ENCODE measurements at regions not wholly inside any gene's neighbourhood (a gene's known extent, or its start where the extent isn't known, plus 50 kb on each side); places are given as distances from the start of the nearest gene placed in this dataset.

DNA sequence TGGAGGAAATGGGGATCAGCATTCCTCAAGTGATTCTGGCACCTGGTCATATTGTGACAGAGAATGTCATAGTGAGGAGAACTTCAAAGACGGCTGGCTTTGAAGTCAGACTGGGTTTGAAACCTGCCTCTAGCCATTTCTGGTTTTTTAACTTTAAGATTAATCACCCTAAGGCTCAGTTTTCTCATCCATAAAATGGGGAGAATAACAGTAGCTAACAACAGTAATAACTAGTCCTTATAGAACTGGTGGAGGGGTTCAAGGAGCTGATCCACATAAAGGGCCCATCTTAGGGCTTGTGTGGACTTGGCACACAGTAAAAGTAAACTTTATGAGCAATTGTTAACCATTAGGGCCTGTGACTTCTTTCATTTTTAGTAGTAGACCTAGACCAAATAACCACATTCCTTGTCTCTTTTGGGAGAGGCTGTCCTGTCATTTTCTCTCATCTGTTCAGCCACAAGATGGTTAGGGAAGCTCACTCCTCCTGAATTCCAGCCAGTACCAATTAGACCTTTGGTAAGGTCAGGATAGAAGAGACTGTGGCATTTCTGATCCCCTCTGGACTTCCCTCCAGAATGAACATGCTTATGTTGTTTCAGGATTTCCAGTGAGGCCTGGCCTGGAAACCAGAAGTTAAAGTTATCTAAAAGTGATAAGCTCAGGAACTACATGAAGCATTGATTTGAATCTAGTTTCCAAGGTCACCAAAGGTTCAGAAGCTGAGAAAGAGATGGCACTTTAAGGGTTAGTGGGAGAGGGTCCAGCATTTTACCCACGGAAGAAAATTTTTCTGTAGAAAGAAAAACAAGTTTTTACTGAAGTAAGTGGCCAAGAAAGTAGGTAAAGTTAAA, 159.3 kb upstream of the DPH6 start:
- H3K36me3 ChIP-seq (ENCODE audit: control insufficient read depth, insufficient read depth, low read length) = no peaks in the 10 kb centered on the region
- no peak for DNase-seq (ENCODE audit: low read depth)
- no peaks in the 10 kb centered on the region for H3K27me3 ChIP-seq (ENCODE audit: control insufficient read depth, insufficient read depth, low read length)
- no peak overlapping the region for H3K4me3 ChIP-seq (ENCODE audit: low read depth, low read length)
- FAIRE-seq = no peak
- TF ChIP-seq, protein P1, sequence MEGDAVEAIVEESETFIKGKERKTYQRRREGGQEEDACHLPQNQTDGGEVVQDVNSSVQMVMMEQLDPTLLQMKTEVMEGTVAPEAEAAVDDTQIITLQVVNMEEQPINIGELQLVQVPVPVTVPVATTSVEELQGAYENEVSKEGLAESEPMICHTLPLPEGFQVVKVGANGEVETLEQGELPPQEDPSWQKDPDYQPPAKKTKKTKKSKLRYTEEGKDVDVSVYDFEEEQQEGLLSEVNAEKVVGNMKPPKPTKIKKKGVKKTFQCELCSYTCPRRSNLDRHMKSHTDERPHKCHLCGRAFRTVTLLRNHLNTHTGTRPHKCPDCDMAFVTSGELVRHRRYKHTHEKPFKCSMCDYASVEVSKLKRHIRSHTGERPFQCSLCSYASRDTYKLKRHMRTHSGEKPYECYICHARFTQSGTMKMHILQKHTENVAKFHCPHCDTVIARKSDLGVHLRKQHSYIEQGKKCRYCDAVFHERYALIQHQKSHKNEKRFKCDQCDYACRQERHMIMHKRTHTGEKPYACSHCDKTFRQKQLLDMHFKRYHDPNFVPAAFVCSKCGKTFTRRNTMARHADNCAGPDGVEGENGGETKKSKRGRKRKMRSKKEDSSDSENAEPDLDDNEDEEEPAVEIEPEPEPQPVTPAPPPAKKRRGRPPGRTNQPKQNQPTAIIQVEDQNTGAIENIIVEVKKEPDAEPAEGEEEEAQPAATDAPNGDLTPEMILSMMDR (IDR thresholded peaks at IDR 0.05; ENCODE audit: insufficient read depth, low read length, severe bottlenecking) = no peak

GRCh38 chr15:35705884-35706585, 160.1 kb upstream of the DPH6 start:
- Histone ChIP-seq H3K27me3 (ENCODE audit: control insufficient read depth, insufficient read depth, low read length) (no peaks in the 10 kb centered on the region), H3K36me3 (ENCODE audit: control insufficient read depth, insufficient read depth, low read length) (no peaks in the 10 kb centered on the region), H3K4me3 (ENCODE audit: low read depth, low read length) (no peak overlapping the region)
- DNase-seq (ENCODE audit: low read depth) (no peak), FAIRE-seq (no peak)
- TF ChIP-seq, protein P1 (IDR thresholded peaks at IDR 0.05; ENCODE audit: insufficient read depth, low read length, severe bottlenecking) = no peak

DNA sequence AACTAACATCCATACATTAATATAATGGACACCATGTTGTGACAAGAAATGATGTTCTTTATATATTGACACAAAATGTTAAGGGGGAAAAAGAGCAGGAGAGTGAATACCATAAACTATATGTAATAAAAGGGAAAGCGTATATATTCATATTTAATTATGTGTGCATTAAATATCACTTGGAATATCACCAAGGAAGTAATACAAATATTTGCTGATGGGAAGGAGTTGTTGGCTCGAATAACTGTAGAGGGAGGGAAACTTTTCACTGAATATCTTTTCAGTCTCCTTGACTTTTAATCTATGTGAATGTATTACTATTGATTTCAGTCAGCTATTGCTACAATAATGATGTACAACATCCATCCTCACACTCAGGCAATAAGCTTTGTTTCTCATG, 167.0 kb upstream of the DPH6 start:
- FAIRE-seq (no peak), DNase-seq (ENCODE audit: low read depth) (no peak)
- Histone ChIP-seq H3K4me3 (ENCODE audit: low read depth, low read length) (no peak overlapping the region), H3K27me3 (ENCODE audit: control insufficient read depth, insufficient read depth, low read length) (no peaks in the 10 kb centered on the region), H3K36me3 (ENCODE audit: control insufficient read depth, insufficient read depth, low read length) (no peaks in the 10 kb centered on the region)
- TF ChIP-seq, protein P1 (IDR thresholded peaks at IDR 0.05; ENCODE audit: insufficient read depth, low read length, severe bottlenecking) = no peak

DNA sequence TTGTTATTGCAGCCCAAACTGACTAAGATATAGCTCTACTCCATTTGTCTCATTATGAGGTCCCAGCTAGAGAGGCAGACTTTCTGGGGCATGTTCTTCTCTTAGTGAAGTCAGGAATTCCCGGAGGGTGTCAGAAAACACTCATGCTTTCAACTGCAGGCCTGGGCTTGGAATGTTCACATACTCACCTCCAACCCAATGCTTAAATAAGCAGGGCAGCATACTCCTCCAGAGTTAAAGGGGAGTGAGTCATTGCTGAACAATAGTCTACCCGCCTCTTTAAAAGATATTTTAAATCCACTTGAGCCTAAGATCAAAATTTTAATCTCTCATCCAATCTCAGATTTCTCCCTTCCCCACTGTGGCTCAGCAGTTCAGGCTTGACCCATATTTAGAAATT, 167.8 kb upstream of the DPH6 start:
- no peaks in the 10 kb centered on the region for H3K36me3 ChIP-seq (ENCODE audit: control insufficient read depth, insufficient read depth, low read length)
- FAIRE-seq (no peak), DNase-seq (ENCODE audit: low read depth) (peak; percentile 98)
- no peak overlapping the region for H3K4me3 ChIP-seq (ENCODE audit: low read depth, low read length)
- TF ChIP-seq, protein P1 (IDR thresholded peaks at IDR 0.05; ENCODE audit: insufficient read depth, low read length, severe bottlenecking) = no peak
- H3K27me3 ChIP-seq (ENCODE audit: control insufficient read depth, insufficient read depth, low read length) = no peaks in the 10 kb centered on the region

DNA sequence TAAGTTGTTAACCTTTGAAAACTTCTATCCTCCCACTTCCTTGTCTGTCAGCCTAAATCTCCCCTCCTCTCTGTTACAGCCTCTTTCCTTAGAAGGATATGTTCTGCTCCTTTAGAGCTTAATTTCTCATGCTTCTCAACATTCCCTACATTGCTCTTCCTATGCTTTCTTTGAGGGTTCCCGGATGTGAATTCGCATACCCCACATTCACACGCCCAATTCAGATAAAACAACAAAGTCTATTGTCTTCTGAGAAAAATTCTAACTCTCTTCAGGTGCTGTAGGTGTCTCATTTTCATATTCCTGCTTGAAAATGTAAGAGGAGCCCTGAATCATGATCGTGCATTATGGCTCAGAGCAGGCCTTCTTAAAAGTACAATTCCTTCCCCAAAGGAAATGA, 171.8 kb upstream of the DPH6 start:
- TF ChIP-seq, protein P1 (IDR thresholded peaks at IDR 0.05; ENCODE audit: insufficient read depth, low read length, severe bottlenecking) = no peak
- Histone ChIP-seq H3K36me3 (ENCODE audit: control insufficient read depth, insufficient read depth, low read length) (no peaks in the 10 kb centered on the region), H3K27me3 (ENCODE audit: control insufficient read depth, insufficient read depth, low read length) (no peaks in the 10 kb centered on the region), H3K4me3 (ENCODE audit: low read depth, low read length) (no peak overlapping the region)
- DNase-seq (ENCODE audit: low read depth) (no peak), FAIRE-seq (no peak)
